Right lobe of liver (tissue), 4 donors: ENCODE measurements at regions not wholly inside any gene's neighbourhood (a gene's known extent, or its start where the extent isn't known, plus 50 kb on each side); places are given as distances from the start of the nearest gene placed in this dataset.

Experiments used
- CTCF ChIP-seq, 4 donors: fragments of 200-600 bp in 3 of 4; fragments of 450-650 bp in 1 of 4; IDR thresholded peaks; one replicate each; pipeline versions ENCODE4 v1.5.1 to v1.8.0; 2016 to 2022; ENCODE audit warnings: antibody characterized with exemption in 4 of 4, mild to moderate bottlenecking in 2 of 4
- POLR2A ChIP-seq: fragments of 450-650 bp; IDR thresholded peaks from one replicate; pipeline ENCODE4 v1.6.1; 2017; ENCODE audit warnings: antibody characterized with exemption, mild to moderate bottlenecking
- donor health status: DM: no; HTN: no; CAD: no.
- donor health status: DM: no; HTN: no; CAD: no.
- donor health status: DM: no; HTN: yes; CAD: no.

GRCh38 chr18:46411191-46411828 is 245.7 kb downstream of the LOXHD1 start:
- TF ChIP-seq CTCF (IDR thresholded peaks at IDR 0.05) (no peak), POLR2A (no peak)
